HepG2 (cell line): ENCODE measurements at regions not wholly inside any gene's neighbourhood (a gene's known extent, or its start where the extent isn't known, plus 50 kb on each side); places are given as distances from the start of the nearest gene placed in this dataset.

Source experiments
- ATAC-seq: fragments of 200-7000 bp; cut with Tn5 transposase; 3 replicates; pipeline ENCODE4 v1.9.1; 2020; ENCODE audit warnings: mild to moderate bottlenecking, moderate library complexity
- BruUV-seq: library from RNA; stranded (reverse); fragments of 400-500 nt; replicated peaks from 2 replicates; lab custom pipeline; 2021; lab: Mats Ljungman, UMichigan
- CTCF ChIA-PET: fragments of 300-600 bp; formaldehyde crosslinking; extraction: SDS; loops from one replicate; lab custom pipeline; 2021; ENCODE audit warnings: low total read pairs, inconsistent platforms, low intra/inter-chr PET ratio; lab: Yijun Ruan, JAX
- POLR2A ChIA-PET: fragments of 350-600 bp; sonication (Branson Sonifier 250); formaldehyde crosslinking; loops from one replicate; lab custom pipeline; 2020; ENCODE audit warnings: antibody characterized with exemption, inconsistent platforms; lab: Yijun Ruan, JAX
- DNase-seq: peaks from one replicate; pipeline ENCODE4 v3.0.0-alpha.2; 2015; ENCODE audit warnings: low spot score
- FAIRE-seq: peaks from 3 replicates; lab custom pipeline; 2011; peaks lifted over from hg19 to GRCh38; lab: Jason Lieb, UNC
- H2AFZ ChIP-seq: one replicate; pipeline ENCODE4 v1.6.1; 2011; ENCODE audit warnings: low read length, inconsistent platforms
- H3K27ac ChIP-seq: fragments of 300-600 bp; 3 replicates; pipeline ENCODE4 v1.8.0; 2011; ENCODE audit warnings: mixed run types, mild to moderate bottlenecking, mixed read lengths, low read length, inconsistent platforms; ENCODE audit not compliant: insufficient read depth; ENCODE audit errors: extremely low read length
- H3K27me3 ChIP-seq, 2 experiments: fragments of 200-600 bp in 1 of 2; 2 replicates in 1 of 2; 3 replicates in 1 of 2; pipeline versions ENCODE4 v1.6.0 to v1.8.0; 2011; ENCODE audit warnings: low read length in 2 of 2, mild to moderate bottlenecking in 2 of 2, moderate library complexity in 2 of 2, inconsistent platforms in 1 of 2; ENCODE audit not compliant: insufficient read depth in 2 of 2, control insufficient read depth in 1 of 2
- H3K36me3 ChIP-seq, 2 experiments: fragments of 200-600 bp in 1 of 2; replicated peaks in 1 of 2; 2 replicates in 1 of 2; 3 replicates in 1 of 2; pipeline versions ENCODE4 v1.5.1 to v1.8.0; 2011; ENCODE audit warnings: low read length in 2 of 2, inconsistent platforms in 1 of 2; ENCODE audit not compliant: insufficient read depth in 2 of 2, control insufficient read depth in 1 of 2
- H3K4me1 ChIP-seq: 2 replicates; pipeline ENCODE4 v1.5.1; 2012; ENCODE audit warnings: low read length, inconsistent platforms; ENCODE audit not compliant: insufficient read depth
- H3K4me2 ChIP-seq: 2 replicates; pipeline ENCODE4 v1.6.0; 2011; ENCODE audit warnings: low read depth, low read length, inconsistent platforms
- H3K4me3 ChIP-seq, 3 experiments: fragments of 200-600 bp in 1 of 3; sonication (generic), shearing (Covaris generic) in 1 of 3; replicated peaks in 1 of 3; 2 replicates each; pipeline ENCODE4 v1.5.1; 2011 to 2016; ENCODE audit warnings: low read length in 3 of 3, inconsistent platforms in 2 of 3, low read depth in 2 of 3, mild to moderate bottlenecking in 2 of 3, control low read depth in 1 of 3, mixed read lengths in 1 of 3; ENCODE audit not compliant: insufficient read depth in 1 of 3
- H3K79me2 ChIP-seq: one replicate; pipeline ENCODE4 v1.6.1; 2011; ENCODE audit warnings: low read length, inconsistent platforms; ENCODE audit not compliant: insufficient read depth
- H3K9ac ChIP-seq: 2 replicates; pipeline ENCODE4 v1.6.0; 2011; ENCODE audit warnings: mild to moderate bottlenecking, low read depth, low read length, inconsistent platforms; ENCODE audit not compliant: insufficient read depth
- H3K9me3 ChIP-seq: 2 replicates; pipeline ENCODE4 v1.5.1; 2012; ENCODE audit warnings: mild to moderate bottlenecking, low read length
- H4K20me1 ChIP-seq: 2 replicates; pipeline ENCODE4 v1.6.0; 2011; ENCODE audit warnings: inconsistent platforms, mild to moderate bottlenecking, low read length, moderate library complexity; ENCODE audit not compliant: insufficient read depth
- ASH2L ChIP-seq: fragments of 300-600, 200-600 bp; sonication (generic); IDR thresholded peaks from 2 replicates; pipeline ENCODE4 v1.7.0; 2017; ENCODE audit warnings: low read depth, mild to moderate bottlenecking, moderate library complexity, mixed read lengths, low read length; ENCODE audit not compliant: insufficient read length
- ATRX ChIP-seq: sonication (generic); formaldehyde crosslinking; IDR thresholded peaks from 2 replicates; pipeline ENCODE4 v1.4.0; 2020; ENCODE audit warnings: missing genetic modification reagents, borderline replicate concordance
- CEBPB ChIP-seq: IDR thresholded peaks from 2 replicates; pipeline ENCODE4 v1.6.1; 2011; ENCODE audit warnings: low read depth, low read length, improper control_type of control experiment, borderline replicate concordance
- CREB1 ChIP-seq, 2 experiments: fragments of 450-650 bp in 1 of 2; IDR thresholded peaks; 2 replicates each; pipeline ENCODE4 v1.6.1; 2016 to 2017; ENCODE audit warnings: control low read depth in 1 of 2, mild to moderate bottlenecking in 1 of 2, missing compliant biosample characterization in 1 of 2, missing genetic modification characterization in 1 of 2
- DNMT3B ChIP-seq: conservative IDR thresholded peaks from 2 replicates; pipeline ENCODE4 v1.6.1; 2016; ENCODE audit warnings: missing biosample characterization, control low read depth
- FOXA1 ChIP-seq, 2 experiments: fragments of 450-650 bp in 1 of 2; sonication (generic) in 1 of 2; formaldehyde crosslinking in 1 of 2; IDR thresholded peaks; 2 replicates each; pipeline versions ENCODE4 v1.4.0 to v1.6.1; 2016 to 2020; ENCODE audit warnings: missing genetic modification reagents in 1 of 2
- FOXO1 ChIP-seq: sonication (generic); formaldehyde crosslinking; IDR thresholded peaks from 2 replicates; pipeline ENCODE4 v1.4.0; 2020; ENCODE audit warnings: missing genetic modification reagents
- HES4 ChIP-seq: sonication (generic); formaldehyde crosslinking; IDR thresholded peaks from 2 replicates; pipeline ENCODE4 v1.9.0; 2021; ENCODE audit warnings: mild to moderate bottlenecking, missing genetic modification reagents, borderline replicate concordance
- LBX2 ChIP-seq: sonication (generic); formaldehyde crosslinking; IDR thresholded peaks from 2 replicates; pipeline ENCODE4 v1.5.0; 2020; ENCODE audit warnings: missing genetic modification reagents, mild to moderate bottlenecking, borderline replicate concordance
- PAF1 ChIP-seq: IDR thresholded peaks from 2 replicates; pipeline ENCODE4 v1.6.1; 2016; ENCODE audit warnings: missing genetic modification reagents, missing compliant biosample characterization
- PITX1 ChIP-seq: sonication (generic); formaldehyde crosslinking; IDR thresholded peaks from 2 replicates; pipeline ENCODE4 v1.5.1; 2020; ENCODE audit warnings: mild to moderate bottlenecking, missing genetic modification reagents
- RORA ChIP-seq: sonication (generic); formaldehyde crosslinking; IDR thresholded peaks from 2 replicates; pipeline ENCODE4 v1.5.0; 2020; ENCODE audit warnings: mild to moderate bottlenecking, missing genetic modification reagents, moderate library complexity
- SETDB1 ChIP-seq: sonication (generic); formaldehyde crosslinking; IDR thresholded peaks from 2 replicates; pipeline ENCODE4 v1.5.1; 2020; ENCODE audit warnings: missing genetic modification reagents, mild to moderate bottlenecking, borderline replicate concordance
- ZMYM3 ChIP-seq: sonication (generic); formaldehyde crosslinking; IDR thresholded peaks from 2 replicates; pipeline ENCODE4 v1.5.1; 2020; ENCODE audit warnings: mild to moderate bottlenecking, missing genetic modification reagents
- ZNF564 ChIP-seq: sonication (generic); formaldehyde crosslinking; IDR thresholded peaks from 2 replicates; pipeline ENCODE4 v1.8.1; 2023; ENCODE audit warnings: mild to moderate bottlenecking, missing genetic modification reagents
- ZNF646 ChIP-seq: sonication (generic); formaldehyde crosslinking; IDR thresholded peaks from 2 replicates; pipeline ENCODE4 v1.9.0; 2021; ENCODE audit warnings: mild to moderate bottlenecking, missing genetic modification reagents
- ZNF883 ChIP-seq: sonication (generic); formaldehyde crosslinking; IDR thresholded peaks from 2 replicates; pipeline ENCODE4 v1.5.1; 2020; ENCODE audit warnings: mild to moderate bottlenecking, missing genetic modification reagents; ENCODE audit errors: not compliant biosample characterization
- WGBS: methylation state at CpG from one replicate; pipeline ENCODE4 v1.1.6; 2017; ENCODE audit warnings: low lambda C conversion rate; 5-methylcytosine and 5-hydroxymethylcytosine counted together
- in situ Hi-C: cut with HindIII; loops from 2 replicates; pipeline ENCODE4 v1.10.0; 2017; ENCODE audit warnings: low pct_unique_long_range_greater_than_20kb; ENCODE audit not compliant: extremely low pct_ligation_motif_present
- intact Hi-C: fragments of 100-400 bp; cut with micrococcal nuclease; formaldehyde crosslinking; loops from one replicate; pipeline ENCODE4 v1.10.0; 2022; ENCODE audit not compliant: unreplicated experiment

- H3K9me3 ChIP-seq = no peaks in the 10 kb centered on the region
- in situ Hi-C loops = no loop called here
- H3K4me1 ChIP-seq = no peaks in the 10 kb centered on the region
- ChIA-PET CTCF (no interaction called here), POLR2A (no interaction called here)
- H3K36me3 ChIP-seq = no peaks in the 10 kb centered on the region
- intact Hi-C loops = no loop called here
- H3K9ac ChIP-seq = no peak overlapping the region
- no peaks in the 10 kb centered on the region for H3K79me2 ChIP-seq
- FAIRE-seq (no peak), DNase-seq (no peak), ATAC-seq (no peak)
- H3K27ac ChIP-seq = no peak overlapping the region
- BruUV-seq = no TSS peak
- TF ChIP-seq CEBPB (no peak), ASH2L (no peak), ZNF564 (no peak), RORA (CRISPR knock-in tag) (no peak), FOXA1 (IDR thresholded peaks at IDR 0.05) (no peak), FOXA1 (CRISPR knock-in tag; IDR thresholded peaks at IDR 0.05) (no peak), PAF1 (CRISPR knock-in tag) (no peak), PITX1 (CRISPR knock-in tag) (no peak), LBX2 (CRISPR knock-in tag) (no peak), CREB1 (IDR thresholded peaks at IDR 0.05) (no peak), CREB1 (CRISPR knock-in tag; IDR thresholded peaks at IDR 0.05) (no peak), ZNF646 (CRISPR knock-in tag) (no peak), HES4 (CRISPR knock-in tag) (no peak), ZMYM3 (CRISPR knock-in tag) (no peak), FOXO1 (CRISPR knock-in tag) (no peak), ZNF883 (CRISPR knock-in tag) (no peak), ATRX (CRISPR knock-in tag) (no peak), SETDB1 (CRISPR knock-in tag) (no peak), DNMT3B (CRISPR knock-in tag) (no peak)
- H3K4me2 ChIP-seq = no peak overlapping the region
- H3K27me3 ChIP-seq = no peaks in the 10 kb centered on the region
- H4K20me1 ChIP-seq = no peaks in the 10 kb centered on the region
- no peak overlapping the region for H3K4me3 ChIP-seq
- 0% methylated on average over 1 of the region's 1 CpG for WGBS
- no peak overlapping the region for H2AFZ ChIP-seq
These were observed 182.2 kb upstream of the GNAI1 start for GRCh38 chr7:79952399-79952798.
